H1 (cell line): ENCODE measurements at regions not wholly inside any gene's neighbourhood (a gene's known extent, or its start where the extent isn't known, plus 50 kb on each side); places are given as distances from the start of the nearest gene placed in this dataset.

Source experiments
- CTCF ChIA-PET: fragments of 300-600 bp; sonication (Branson Sonifier 250); formaldehyde crosslinking; loops from one replicate; lab custom pipeline; 2021; ENCODE audit not compliant: partially characterized antibody; lab: Charles Lee
- POLR2A ChIA-PET: fragments of 300-600 bp; sonication (Branson Sonifier 250); formaldehyde crosslinking; loops from one replicate; lab custom pipeline; 2021; ENCODE audit warnings: inconsistent platforms; ENCODE audit not compliant: partially characterized antibody; lab: Charles Lee
- DNase-seq, 2 experiments: peaks; one replicate each; pipeline versions ENCODE4 v3.0.0 to v3.0.0-alpha.2; 2010 to 2022; ENCODE audit warnings: low spot score in 2 of 2, low read depth in 1 of 2, mixed read lengths in 1 of 2
- FAIRE-seq: peaks from 2 replicates; lab custom pipeline; 2011; peaks lifted over from hg19 to GRCh38; lab: Jason Lieb, UNC
- H2AFZ ChIP-seq: 2 replicates; pipeline ENCODE4 v1.8.1; 2012; ENCODE audit warnings: low read length, inconsistent platforms
- H2AK5ac ChIP-seq: 2 replicates; pipeline ENCODE4 v1.6.1; 2013; ENCODE audit warnings: low read depth, low read length
- H2BK120ac ChIP-seq: replicated peaks from 2 replicates; pipeline ENCODE3; 2013; ENCODE audit warnings: low read depth, low read length, inconsistent platforms
- H2BK12ac ChIP-seq: 2 replicates; pipeline ENCODE4 v1.6.1; 2013; ENCODE audit warnings: low read depth, low read length
- H2BK15ac ChIP-seq: 2 replicates; pipeline ENCODE4 v1.6.1; 2013; ENCODE audit warnings: low read length
- H2BK20ac ChIP-seq: 2 replicates; pipeline ENCODE4 v1.6.1; 2013; ENCODE audit warnings: low read length
- H2BK5ac ChIP-seq: 2 replicates; pipeline ENCODE4 v1.6.1; 2013; ENCODE audit warnings: low read depth, low read length
- H3K14ac ChIP-seq: 2 replicates; pipeline ENCODE4 v1.6.1; 2013; ENCODE audit warnings: inconsistent platforms; ENCODE audit not compliant: insufficient read length
- H3K18ac ChIP-seq: 2 replicates; pipeline ENCODE4 v1.6.1; 2013; ENCODE audit warnings: low read length; ENCODE audit errors: extremely low read depth
- H3K23ac ChIP-seq: 2 replicates; pipeline ENCODE4 v1.6.1; 2013; ENCODE audit warnings: inconsistent platforms; ENCODE audit not compliant: insufficient read length
- H3K23me2 ChIP-seq: 2 replicates; pipeline ENCODE4 v1.6.1; 2013; ENCODE audit warnings: low read depth, low read length
- H3K27ac ChIP-seq: 2 replicates; pipeline ENCODE4 v1.6.1; 2011; ENCODE audit warnings: low read depth, low read length, inconsistent platforms
- H3K27me3 ChIP-seq, 4 experiments: replicated peaks in 1 of 4; 1 replicate in 1 of 4; 2 replicates in 3 of 4; pipeline versions ENCODE4 v1.6.1 to v1.8.1; 2011 to 2013; ENCODE audit warnings: low read length in 3 of 4, mild to moderate bottlenecking in 3 of 4, inconsistent platforms in 2 of 4, mixed read lengths in 2 of 4, moderate library complexity in 1 of 4; ENCODE audit not compliant: control insufficient read depth in 3 of 4, insufficient read depth in 3 of 4; ENCODE audit errors: extremely low read depth in 1 of 4
- H3K36me3 ChIP-seq, 4 experiments: 2 replicates each; pipeline versions ENCODE4 v1.6.1 to v1.8.1; 2011 to 2013; ENCODE audit warnings: mild to moderate bottlenecking in 4 of 4, low read length in 3 of 4, moderate library complexity in 2 of 4, control low read depth in 1 of 4, inconsistent platforms in 1 of 4; ENCODE audit not compliant: insufficient read depth in 4 of 4, control insufficient read depth in 2 of 4
- H3K4ac ChIP-seq: replicated peaks from 2 replicates; pipeline ENCODE3; 2013; ENCODE audit warnings: low read length, low read depth, mixed read lengths, inconsistent platforms; ENCODE audit not compliant: insufficient read length
- H3K4me1 ChIP-seq, 4 experiments: replicated peaks in 1 of 4; 1 replicate in 1 of 4; 2 replicates in 3 of 4; pipeline versions ENCODE4 v1.6.1 to v1.8.1; 2011 to 2013; ENCODE audit warnings: low read length in 3 of 4, inconsistent platforms in 2 of 4, mixed read lengths in 1 of 4; ENCODE audit not compliant: insufficient read depth in 4 of 4, control insufficient read depth in 3 of 4
- H3K4me2 ChIP-seq, 2 experiments: 2 replicates each; pipeline versions ENCODE4 v1.6.1 to v1.8.1; 2011 to 2013; ENCODE audit warnings: low read depth in 2 of 2, low read length in 2 of 2, control low read depth in 1 of 2, inconsistent platforms in 1 of 2, mild to moderate bottlenecking in 1 of 2; ENCODE audit not compliant: insufficient read depth in 1 of 2
- H3K4me3 ChIP-seq, 4 experiments: fragments of 200-600, 300-600 bp in 1 of 4; sonication (generic), shearing (Covaris generic), sonication (Bioruptor Twin) in 1 of 4; 2 replicates each; pipeline versions ENCODE4 v1.5.1 to v1.8.1; 2011 to 2016; ENCODE audit warnings: low read length in 4 of 4, low read depth in 3 of 4, control low read depth in 2 of 4, inconsistent platforms in 2 of 4, mild to moderate bottlenecking in 2 of 4, mixed read lengths in 1 of 4, moderate library complexity in 1 of 4; ENCODE audit not compliant: insufficient read depth in 2 of 4; ENCODE audit errors: extremely low read depth in 1 of 4
- H3K56ac ChIP-seq: replicated peaks from 2 replicates; pipeline ENCODE3; 2013; ENCODE audit warnings: low read depth, mild to moderate bottlenecking, mixed read lengths, low read length, inconsistent platforms; ENCODE audit not compliant: insufficient read length
- H3K79me1 ChIP-seq: 2 replicates; pipeline ENCODE4 v1.6.1; 2013; ENCODE audit warnings: low read depth, low read length, control low read depth
- H3K79me2 ChIP-seq, 2 experiments: 2 replicates each; pipeline versions ENCODE4 v1.6.1 to v1.8.1; 2012 to 2013; ENCODE audit warnings: low read length in 2 of 2, mild to moderate bottlenecking in 2 of 2, inconsistent platforms in 1 of 2; ENCODE audit not compliant: insufficient read depth in 2 of 2, control insufficient read depth in 1 of 2
- H3K9ac ChIP-seq, 4 experiments: replicated peaks in 1 of 4; 1 replicate in 1 of 4; 2 replicates in 3 of 4; pipeline versions ENCODE4 v1.6.1 to v1.8.1; 2011 to 2013; ENCODE audit warnings: low read depth in 3 of 4, low read length in 3 of 4, control low read depth in 2 of 4, mild to moderate bottlenecking in 2 of 4, moderate library complexity in 2 of 4, inconsistent platforms in 1 of 4; ENCODE audit errors: extremely low read depth in 1 of 4
- H3K9me3 ChIP-seq, 2 experiments: 2 replicates each; pipeline versions ENCODE4 v1.6.1 to v1.8.1; 2012 to 2013; ENCODE audit warnings: mild to moderate bottlenecking in 2 of 2, moderate library complexity in 2 of 2, control low read depth in 1 of 2, inconsistent platforms in 1 of 2, low read depth in 1 of 2, low read length in 1 of 2, mixed read lengths in 1 of 2; ENCODE audit not compliant: insufficient read depth in 2 of 2
- H4K20me1 ChIP-seq, 2 experiments: replicated peaks in 1 of 2; 2 replicates each; pipeline versions ENCODE3 to v1.8.1; 2011 to 2013; ENCODE audit warnings: inconsistent platforms in 2 of 2, low read length in 2 of 2, mild to moderate bottlenecking in 1 of 2; ENCODE audit not compliant: insufficient read depth in 2 of 2, control insufficient read depth in 1 of 2
- H4K5ac ChIP-seq: 2 replicates; pipeline ENCODE4 v1.6.1; 2013; ENCODE audit warnings: low read length, low read depth, mixed read lengths, inconsistent platforms; ENCODE audit not compliant: insufficient read length
- H4K8ac ChIP-seq: 2 replicates; pipeline ENCODE4 v1.8.0; 2013; ENCODE audit warnings: mild to moderate bottlenecking, moderate library complexity, low read length, inconsistent platforms; ENCODE audit not compliant: insufficient read depth; ENCODE audit errors: extremely low read depth
- H4K91ac ChIP-seq: replicated peaks from 2 replicates; pipeline ENCODE3; 2013; ENCODE audit warnings: low read length, mixed read lengths, inconsistent platforms; ENCODE audit not compliant: insufficient read length
- ATF3 ChIP-seq: IDR thresholded peaks from 2 replicates; pipeline ENCODE4 v1.6.1; 2011; ENCODE audit warnings: low read depth, mild to moderate bottlenecking, low read length; ENCODE audit not compliant: insufficient read depth
- BRCA1 ChIP-seq: IDR thresholded peaks from 2 replicates; pipeline ENCODE4 v1.6.1; 2012; ENCODE audit warnings: low read depth, low read length, improper control_type of control experiment
- CHD1 ChIP-seq: IDR thresholded peaks from 2 replicates; pipeline ENCODE4 v1.6.1; 2012; ENCODE audit warnings: low read depth, low read length, improper control_type of control experiment
- EGR1 ChIP-seq: IDR thresholded peaks from 2 replicates; pipeline ENCODE4 v1.6.1; 2011; ENCODE audit warnings: low read depth, low read length, borderline replicate concordance
- NANOG ChIP-seq: IDR thresholded peaks from 2 replicates; pipeline ENCODE4 v1.6.1; 2011; ENCODE audit warnings: low read length, low read depth, mild to moderate bottlenecking, inconsistent platforms; ENCODE audit not compliant: insufficient read depth, poor library complexity, severe bottlenecking
- RBBP5 ChIP-seq: IDR thresholded peaks from 2 replicates; pipeline ENCODE4 v1.7.1; 2012; ENCODE audit warnings: low read depth, mild to moderate bottlenecking, inconsistent platforms, low read length, moderate library complexity, borderline replicate concordance
- RNF2 ChIP-seq: fragments of 200-900, 300-1000 bp; sonication (generic); IDR thresholded peaks from 2 replicates; pipeline ENCODE4 v1.7.1; 2016; ENCODE audit warnings: borderline replicate concordance, low read depth, mild to moderate bottlenecking, antibody characterized with exemption, low read length; ENCODE audit not compliant: poor library complexity, severe bottlenecking; ENCODE audit errors: missing control alignments
- SIRT6 ChIP-seq: IDR thresholded peaks from one replicate; pipeline ENCODE4 v1.7.1; 2012; ENCODE audit warnings: low read length, inconsistent platforms
- SRF ChIP-seq: IDR thresholded peaks from 2 replicates; pipeline ENCODE4 v1.6.1; 2011; ENCODE audit warnings: mild to moderate bottlenecking, low read depth, low read length, moderate library complexity
- SUZ12 ChIP-seq: fragments of 200-600 bp; sonication (generic); IDR thresholded peaks from 2 replicates; pipeline ENCODE4 v1.6.1; 2012; ENCODE audit warnings: mild to moderate bottlenecking, inconsistent platforms, low read length, moderate library complexity, mixed read lengths
- ZNF274 ChIP-seq: IDR thresholded peaks from 2 replicates; pipeline ENCODE4 v1.7.0; 2012; ENCODE audit warnings: low read length, borderline replicate concordance; ENCODE audit errors: extremely low read depth
- WGBS, 2 experiments: shearing (Covaris generic) in 1 of 2; methylation state at CpG; one replicate each; pipeline versions ENCODE4 v1.1.6 to v1.1.7; 2013 to 2015; ENCODE audit warnings: low lambda C conversion rate in 2 of 2, mixed read lengths in 2 of 2, inconsistent platforms in 1 of 2, low coverage in 1 of 2, missing lambda C conversion rate in 1 of 2; ENCODE audit not compliant: insufficient replicate concordance in 2 of 2, insufficient coverage in 1 of 2, insufficient read length in 1 of 2; ENCODE audit errors: extremely low coverage in 1 of 2, missing lambda C conversion rate in 1 of 2; 5-methylcytosine and 5-hydroxymethylcytosine counted together

GRCh38 chr2:128536925-128537620 is 218.4 kb upstream of the HS6ST1 start:
- Histone ChIP-seq H4K8ac (no peak overlapping the region), H3K14ac (no peak overlapping the region), H3K56ac (no peak overlapping the region), H3K27ac (peak overlapping the region; percentile 24; the same call in 1 of the 2 replicates), H3K23me2 (0 out of 2 replicates have a peak, but pooled peaks cover 3% of the 10 kb centered on the region), H3K36me3 (no peaks in the 10 kb centered on the region), H3K9ac (peak overlapping the region in 2 of 4 experiments; percentile 5 to 25; a peak in 1 of 7 replicates), H3K18ac (peak overlapping the region; percentile 95; the same call in 1 of the 2 replicates), H2BK120ac (peak overlapping the region; percentile 86), H4K5ac (peak overlapping the region; percentile 20), H2BK12ac (peak overlapping the region; percentile 87), H4K91ac (peak overlapping the region; percentile 88), H3K79me2 (no peaks in the 10 kb centered on the region), H3K4me3 (no peak overlapping the region; a peak in 1 of 8 replicates), H3K4me1 (peaks cover 3 to 8% (median 5%) of the 10 kb centered on the region in 4 experiments), H2BK5ac (peak overlapping the region; percentile 71; the same call in 1 of the 2 replicates), H3K27me3 (peaks cover 0 to 3% (median 0%) of the 10 kb centered on the region in 4 experiments; a peak in 2 of 7 replicates), H3K4me2 (peak overlapping the region; percentile 15 to 56), H2BK15ac (peak overlapping the region; percentile 77; the same call in 1 of the 2 replicates), H3K4ac (no peak overlapping the region), H4K20me1 (no peaks in the 10 kb centered on the region), H3K9me3 (no peaks in the 10 kb centered on the region), H3K23ac (no peak overlapping the region), H2AK5ac (peak overlapping the region; percentile 53; the same call in 1 of the 2 replicates), H2AFZ (0 out of 2 replicates have a peak overlapping the region, but pooled peaks have one; percentile 38), H2BK20ac (peak overlapping the region; percentile 98; the same call in 1 of the 2 replicates), H3K79me1 (no peaks in the 10 kb centered on the region)
- WGBS, 2 experiments = 49% methylated on average over 14 of the region's 14 CpGs; no CpG with 5 or more reads in 1 of the 2 experiments
- ChIA-PET POLR2A (no interaction called here), CTCF (interaction anchor here (1.2 to 2.0 kb wide), 3 partner anchors 10 to 65 kb away, joined by 3 to 4 read pairs (median 3); no protein-coding TSS in a partner anchor)
- DNase-seq = peak; percentile 21 to 59
- no peak for FAIRE-seq
- TF ChIP-seq BRCA1 (no peak), RBBP5 (no peak), CHD1 (no peak), NANOG (no peak), SRF (no peak), ATF3 (no peak), SIRT6 (no peak), SUZ12 (no peak), RNF2 (no peak), EGR1 (no peak), ZNF274 (no peak)
